ENCODE measurements at regions not wholly inside any gene's neighbourhood (a gene's known extent, or its start where the extent isn't known, plus 50 kb on each side); places are given as distances from the start of the nearest gene placed in this dataset.
"Not testable (repeated sequence)": the region's sequence is repeated elsewhere in the genome, so short reads cannot be mapped to it uniquely, and the experiment has no call there.

DNA sequence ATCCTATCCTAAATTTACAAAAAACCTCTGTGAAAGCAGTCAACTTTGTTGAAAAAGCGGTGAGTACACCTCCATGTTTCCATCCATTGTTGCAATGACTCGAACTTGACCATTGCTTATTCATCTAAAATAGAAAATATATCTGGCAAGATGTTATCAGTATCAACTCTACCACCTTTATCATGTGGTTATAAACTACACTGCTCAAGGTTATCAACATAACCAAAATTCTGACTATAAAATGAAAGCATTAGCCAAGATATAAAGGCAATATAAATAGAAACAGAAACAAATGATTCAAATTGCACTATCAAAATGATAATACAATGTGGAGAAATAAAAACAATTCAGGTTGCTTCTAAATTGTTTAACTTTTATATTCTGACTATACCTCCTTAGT, 150.0 kb downstream of the AVL9 start:
- DNase-seq = not testable (repeated sequence)

DNA sequence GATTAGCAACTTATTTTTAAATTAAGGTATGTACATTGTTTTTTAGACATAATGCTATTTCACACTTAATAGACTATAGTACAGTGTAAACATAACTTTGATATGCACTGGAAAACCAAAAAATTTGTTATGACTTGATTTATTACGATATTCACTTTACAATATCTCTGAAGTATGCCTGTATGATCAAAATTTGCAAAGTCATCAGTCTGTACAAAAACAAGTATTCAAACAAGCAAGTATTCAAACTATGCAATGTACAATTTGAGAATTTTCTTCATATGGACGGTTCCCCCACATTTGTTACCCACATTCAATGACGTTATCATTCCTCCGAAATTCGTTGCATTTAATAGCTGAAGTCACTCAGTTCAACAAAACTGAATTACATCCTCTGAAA, 147.9 kb downstream of the AVL9 start:
- DNase-seq = no peak

DNA sequence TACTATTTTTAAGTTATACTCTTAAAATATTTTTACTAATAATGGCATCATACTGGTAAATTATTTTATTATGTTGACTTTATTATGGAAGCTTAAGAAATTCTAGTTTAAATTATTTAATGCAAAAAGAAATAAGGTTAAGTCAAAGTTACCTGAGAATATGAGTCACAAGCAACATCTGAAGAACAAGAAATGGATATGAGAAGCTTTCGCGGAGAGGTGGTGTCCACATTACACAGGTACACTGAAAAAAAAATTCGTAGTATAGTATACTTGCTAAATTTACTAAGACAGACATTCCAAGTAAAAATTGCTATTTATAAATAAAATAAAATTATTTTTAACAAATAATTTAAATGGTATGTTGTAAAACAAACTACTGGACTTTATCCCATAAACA, 143.8 kb downstream of the AVL9 start:
- no peak for DNase-seq

DNA sequence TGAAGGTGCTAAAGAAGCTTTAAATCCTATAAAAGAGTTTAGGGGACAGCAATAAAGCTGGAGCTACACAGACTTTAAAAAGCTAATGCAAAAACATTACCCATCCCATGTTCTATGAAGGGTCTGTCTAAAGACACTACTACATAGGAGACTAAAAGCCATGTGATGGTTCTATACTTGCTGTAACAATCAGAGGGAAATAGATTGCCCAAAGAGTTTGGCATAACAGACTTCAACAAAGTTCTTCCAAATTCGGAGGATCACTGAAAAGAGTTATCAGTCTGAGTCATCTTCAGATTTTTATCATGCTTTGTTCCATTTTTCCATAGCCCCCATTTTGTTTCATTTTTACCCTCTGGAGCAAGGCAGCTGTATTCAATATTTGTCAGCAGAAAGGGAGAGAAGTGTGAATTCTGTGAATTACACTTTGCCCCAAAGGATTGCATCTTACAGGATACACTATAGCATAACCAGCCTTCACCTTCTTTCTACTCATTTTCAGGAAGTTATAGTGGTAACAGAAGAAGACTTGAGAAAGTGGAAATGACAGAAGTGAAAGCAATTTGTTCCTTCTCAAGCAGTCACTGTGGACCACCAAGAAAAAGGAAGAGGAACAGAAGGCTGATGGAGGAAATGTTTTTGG, 143.3 kb downstream of the AVL9 start:
- not testable (repeated sequence) for DNase-seq

Data from fibroblast of upper back skin (primary cell).